ENCODE measurements at regions not wholly inside any gene's neighbourhood (a gene's known extent, or its start where the extent isn't known, plus 50 kb on each side); places are given as distances from the start of the nearest gene placed in this dataset.
A peak's percentile ranks its signal among the peaks of the same experiment; 100 is the strongest.

DNA sequence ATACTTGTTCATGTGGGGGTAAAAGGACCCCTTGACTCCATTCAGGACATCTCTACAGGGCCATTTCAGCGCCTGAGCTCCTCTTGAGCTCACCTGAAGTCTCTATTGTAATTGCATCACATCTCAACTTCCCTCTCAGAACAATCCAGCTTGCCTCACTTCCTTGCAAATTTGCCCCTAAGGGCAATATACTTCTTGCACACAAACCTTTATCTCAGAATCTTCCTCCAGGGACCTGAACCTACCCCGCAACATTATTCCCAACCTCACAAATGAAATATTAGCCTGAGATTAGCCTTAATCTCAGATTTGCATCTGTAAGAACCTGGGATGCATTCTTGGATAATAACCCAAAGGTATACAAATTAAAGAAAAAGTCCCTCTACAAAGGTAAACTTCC, 159.2 kb downstream of the DRD1 start:
- no peak for ATAC-seq
- no peak for DNase-seq

DNA sequence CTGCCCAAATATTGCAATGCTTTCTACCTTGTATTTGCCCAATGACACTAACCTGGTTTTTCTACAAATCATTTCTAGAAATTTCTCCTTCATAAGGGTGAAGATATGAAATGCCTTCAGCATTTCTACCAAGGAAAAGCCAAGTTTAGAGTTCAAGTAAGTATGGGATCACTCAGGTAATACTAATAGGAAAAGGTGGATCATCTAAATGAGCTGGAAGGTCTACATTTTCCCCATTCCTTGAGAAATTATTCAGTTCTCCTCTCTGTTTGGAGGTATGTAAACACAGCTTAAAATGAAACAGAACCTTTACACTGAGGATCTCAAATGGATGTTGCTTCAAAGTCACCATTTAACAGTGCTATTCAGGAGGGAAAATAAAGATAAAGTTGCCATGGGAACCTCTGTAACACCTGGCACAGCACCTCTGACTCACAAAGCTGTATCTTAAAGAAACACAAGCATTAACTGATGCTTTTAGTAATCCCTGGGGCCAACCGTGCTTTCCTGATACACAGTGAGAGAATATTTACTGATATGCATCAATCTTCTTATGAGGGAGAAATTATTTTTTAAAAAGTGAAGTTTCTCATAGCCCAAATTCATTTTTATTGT, 161.3 kb downstream of the DRD1 start:
- DNase-seq (no peak), ATAC-seq (no peak)

DNA sequence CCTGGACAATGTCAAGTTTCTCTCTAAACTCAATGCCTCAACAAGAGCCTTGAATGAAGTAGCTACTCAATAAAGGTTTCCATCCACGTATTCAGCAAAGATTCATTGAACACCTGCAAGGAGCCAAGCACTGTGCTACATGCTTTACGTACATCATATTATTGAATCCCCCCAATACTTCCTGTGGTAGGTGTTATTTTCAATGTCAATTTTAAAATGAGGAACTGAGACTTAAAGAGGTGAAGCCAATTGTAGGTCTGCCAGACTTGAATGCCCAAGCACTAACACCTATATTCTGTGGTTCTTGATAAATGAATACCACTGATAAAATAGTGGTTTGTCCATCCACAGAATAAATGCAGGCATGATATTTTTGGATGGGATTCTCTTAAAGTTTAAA, 162.3 kb downstream of the DRD1 start:
- no peak for DNase-seq
- no peak for ATAC-seq

DNA sequence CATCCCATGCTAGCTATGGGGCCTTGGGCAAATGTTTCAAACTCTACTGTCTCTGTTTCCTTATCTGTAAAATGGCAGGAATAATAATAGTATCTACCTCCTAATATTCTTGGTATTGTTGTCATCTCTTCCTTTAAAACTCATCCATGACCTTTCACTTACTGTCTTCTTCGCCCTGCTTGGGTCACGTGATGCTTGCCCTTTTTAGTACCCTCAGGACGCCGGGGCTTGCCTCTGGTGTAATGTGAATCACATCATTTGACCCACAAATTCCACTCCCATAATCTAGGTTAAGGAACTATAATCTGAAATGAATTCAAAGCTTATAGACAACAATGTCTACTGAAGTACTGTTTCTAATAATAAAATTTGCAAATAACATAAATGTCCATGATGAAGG, 162.7 kb downstream of the DRD1 start:
- DNase-seq: no peak
- ATAC-seq: no peak

DNA sequence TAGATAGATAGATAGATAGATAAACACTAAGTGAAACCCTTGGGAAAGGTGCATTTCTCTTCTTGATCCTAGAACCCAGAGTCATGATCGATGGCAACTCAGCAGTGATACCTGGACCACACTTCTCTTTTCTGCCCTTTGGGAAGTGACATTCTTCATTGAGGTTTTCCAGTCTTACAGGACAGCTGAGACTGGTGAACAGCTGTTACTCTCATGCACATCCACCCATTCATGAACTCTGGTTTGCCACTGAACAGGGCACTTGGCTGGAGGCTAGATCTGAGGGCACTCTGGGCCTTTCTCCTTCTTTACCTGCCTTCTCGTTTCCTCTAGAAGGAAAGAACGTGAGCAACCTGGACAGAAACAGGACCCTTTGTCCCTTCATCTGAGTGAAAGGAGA, 164.5 kb downstream of the DRD1 start:
- ATAC-seq (no peak), DNase-seq (no peak)

DNA sequence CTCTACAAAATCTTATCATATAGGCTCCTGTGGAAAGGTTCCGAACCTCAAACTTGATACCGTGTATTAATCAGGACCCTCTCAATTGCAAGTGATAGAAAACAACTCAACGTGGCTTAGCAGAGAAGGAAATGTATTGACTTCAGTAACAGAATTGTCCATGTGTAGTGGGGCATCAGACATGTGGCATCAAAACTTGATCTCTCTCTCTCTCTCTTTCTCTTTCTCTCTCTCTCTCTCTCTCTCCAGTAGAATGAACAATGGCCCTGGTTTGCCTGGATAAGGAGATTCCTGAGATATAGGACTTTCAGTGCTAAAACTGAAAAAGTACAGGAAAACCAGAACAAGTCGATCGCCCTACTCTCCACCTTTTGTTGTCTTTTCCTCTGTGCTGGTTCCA, 168.2 kb downstream of the DRD1 start:
- DNase-seq: no peak
- no peak for ATAC-seq

GRCh38 chr5:175275097-175275496, 168.9 kb downstream of the DRD1 start:
- no peak for DNase-seq
- no peak for ATAC-seq

DNA sequence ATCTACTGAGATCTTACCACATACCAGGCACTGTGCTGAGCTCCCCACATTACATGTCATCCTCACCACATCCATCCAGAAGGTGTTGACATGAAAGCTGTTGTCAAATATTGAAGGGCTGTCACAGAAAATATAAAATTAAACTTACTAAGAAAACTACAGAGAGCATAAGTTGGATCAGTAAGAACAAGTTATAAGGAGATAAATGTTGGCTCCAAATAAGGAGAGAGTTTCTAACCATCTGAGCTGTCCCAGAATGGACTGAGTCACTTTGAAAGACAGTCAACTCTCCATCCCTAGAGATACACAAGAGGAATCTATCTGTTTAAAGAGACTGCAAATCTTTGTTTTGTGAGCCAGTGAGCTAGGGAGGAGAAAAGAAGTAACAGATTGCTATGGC, 169.8 kb downstream of the DRD1 start:
- ATAC-seq: no peak
- no peak for DNase-seq

GRCh38 chr5:175264406-175264805, 179.6 kb downstream of the DRD1 start:
- ATAC-seq (no peak), DNase-seq (no peak)

GRCh38 chr5:175263776-175264175, 180.2 kb downstream of the DRD1 start:
- ATAC-seq: no peak
- no peak for DNase-seq

- ATAC-seq (no peak), DNase-seq (no peak)
These were observed 182.5 kb downstream of the DRD1 start for GRCh38 chr5:175261526-175261925.

- DNase-seq: no peak
These were observed 182.9 kb downstream of the DRD1 start for GRCh38 chr5:175261037-175261436.

DNA sequence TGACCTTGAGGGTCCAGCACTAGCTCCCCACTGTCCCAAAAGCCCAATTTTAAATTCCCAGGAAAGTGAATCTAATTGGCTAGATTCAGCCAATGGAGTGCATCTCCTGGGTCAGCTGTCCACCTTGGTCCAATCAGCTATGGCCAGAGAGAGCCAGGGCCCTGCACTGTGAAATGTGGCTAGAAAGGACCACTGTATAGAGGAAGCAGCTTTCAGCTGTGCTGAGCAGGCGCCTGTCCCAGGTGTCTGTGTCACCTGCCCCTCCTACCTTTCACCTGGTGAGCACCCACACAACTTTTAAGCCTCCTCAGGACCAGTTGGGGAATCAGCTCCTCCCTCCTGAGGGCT, 186.2 kb downstream of the DRD1 start:
- DNase-seq: no peak

More at GRCh38 chr5:175261037-175261436, 182.9 kb downstream of the DRD1 start:
- ATAC-seq: no peak

DNA sequence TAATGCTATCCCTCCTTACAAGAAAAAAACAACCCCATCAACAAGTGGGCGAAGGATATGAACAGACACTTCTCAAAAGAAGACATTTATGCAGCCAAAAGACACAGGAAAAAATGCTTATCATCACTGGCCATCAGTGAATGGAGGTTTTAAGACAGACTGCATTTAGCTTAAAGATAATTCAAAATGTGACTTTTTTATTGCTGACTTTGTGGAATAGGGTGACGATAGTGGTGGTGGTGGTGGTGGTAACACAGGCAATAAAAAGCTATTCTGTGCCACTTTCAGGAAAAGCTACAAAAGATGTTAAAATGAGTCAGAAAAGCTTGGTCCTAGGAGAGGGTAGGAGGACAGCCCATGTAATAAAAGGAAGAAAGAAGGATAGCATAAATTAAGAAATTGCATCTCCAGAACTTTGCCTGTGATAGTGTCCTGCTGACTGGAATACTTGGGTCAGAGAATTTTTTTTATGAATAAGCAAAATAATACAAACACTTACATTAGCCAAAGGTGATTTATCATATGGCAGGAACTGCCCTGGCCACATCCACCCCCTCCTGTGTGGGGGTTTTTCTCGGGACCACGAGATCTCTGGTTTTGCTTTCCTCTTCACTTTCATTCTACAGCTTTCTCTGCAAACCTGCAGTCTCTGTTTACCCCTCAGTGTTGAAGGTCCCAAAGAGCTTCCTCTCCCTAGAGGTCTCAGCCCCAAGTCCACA, 186.7 kb downstream of the DRD1 start:
- no peak for ATAC-seq
- no peak for DNase-seq

More for the DNA sequence above, 186.2 kb downstream of the DRD1 start:
- ATAC-seq: no peak

- DNase-seq (no peak), ATAC-seq (no peak)
These were observed 189.8 kb downstream of the DRD1 start for GRCh38 chr5:175254155-175254554.

DNA sequence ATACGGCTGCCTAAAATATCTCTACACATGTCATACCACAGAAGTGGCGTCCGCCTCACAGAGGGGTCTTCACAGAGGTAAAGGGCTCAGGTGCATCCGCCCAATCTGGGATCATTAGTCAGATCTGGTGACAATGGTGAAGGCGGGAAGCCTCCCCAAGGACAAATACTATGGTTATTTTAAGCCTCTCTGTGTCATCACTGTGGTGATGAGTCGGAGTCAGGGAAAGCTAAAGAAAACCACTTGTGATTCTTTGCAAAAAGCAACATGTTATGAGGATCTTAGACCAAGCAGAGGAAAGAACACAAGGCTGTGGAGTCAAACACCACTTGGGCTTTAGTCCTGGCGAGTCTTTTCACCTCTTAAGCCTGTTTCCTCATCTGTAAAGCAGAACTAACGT, 190.4 kb downstream of the DRD1 start:
- ATAC-seq (peak; percentile 50), DNase-seq (no peak)

- ATAC-seq (no peak), DNase-seq (no peak)
These were observed 191.7 kb downstream of the DRD1 start for GRCh38 chr5:175252234-175252805.

DNA sequence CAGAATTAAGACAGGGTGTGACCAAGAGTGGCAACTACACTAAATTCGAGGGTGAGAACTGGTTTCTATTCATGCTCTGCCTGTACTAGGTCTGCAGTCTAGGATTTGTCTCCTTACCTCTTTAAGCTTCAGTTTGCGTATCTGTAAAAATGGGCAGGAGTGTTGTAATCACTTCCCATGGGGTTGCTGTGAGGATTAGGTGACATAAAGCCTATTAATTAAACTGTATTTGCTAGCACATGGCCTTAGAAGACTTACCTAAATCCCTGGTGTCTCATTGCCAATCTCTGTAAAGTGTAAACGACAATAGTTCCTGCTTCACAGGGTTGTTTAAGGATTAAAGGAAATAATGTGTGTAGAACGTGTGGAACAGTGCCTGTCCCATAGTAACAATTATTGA, 193.6 kb downstream of the DRD1 start:
- ATAC-seq: no peak
- DNase-seq: no peak

DNA sequence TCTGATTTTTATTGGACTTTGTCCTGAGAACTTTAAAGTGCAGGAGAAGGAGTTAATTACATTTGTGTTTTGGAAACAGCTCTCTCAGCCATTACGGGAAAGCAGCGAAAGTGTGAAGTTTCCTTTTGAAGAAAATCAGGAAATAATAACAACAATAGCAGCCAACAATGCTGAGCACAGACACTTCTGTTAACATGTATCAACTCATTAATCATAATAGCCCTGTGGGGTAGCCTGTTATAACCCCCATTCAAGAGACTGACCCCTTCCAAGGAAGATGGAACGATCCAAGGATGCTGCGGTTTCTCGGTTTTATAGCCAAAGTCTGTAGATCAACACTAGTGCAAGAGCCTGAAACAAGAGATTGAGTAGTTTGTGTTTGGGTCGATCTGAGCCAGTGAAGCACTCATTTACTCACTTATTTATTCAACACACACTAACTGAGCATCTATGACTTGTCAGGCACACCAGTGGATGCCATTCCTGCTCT, 195.5 kb downstream of the DRD1 start:
- no peak for ATAC-seq
- DNase-seq: no peak

DNA sequence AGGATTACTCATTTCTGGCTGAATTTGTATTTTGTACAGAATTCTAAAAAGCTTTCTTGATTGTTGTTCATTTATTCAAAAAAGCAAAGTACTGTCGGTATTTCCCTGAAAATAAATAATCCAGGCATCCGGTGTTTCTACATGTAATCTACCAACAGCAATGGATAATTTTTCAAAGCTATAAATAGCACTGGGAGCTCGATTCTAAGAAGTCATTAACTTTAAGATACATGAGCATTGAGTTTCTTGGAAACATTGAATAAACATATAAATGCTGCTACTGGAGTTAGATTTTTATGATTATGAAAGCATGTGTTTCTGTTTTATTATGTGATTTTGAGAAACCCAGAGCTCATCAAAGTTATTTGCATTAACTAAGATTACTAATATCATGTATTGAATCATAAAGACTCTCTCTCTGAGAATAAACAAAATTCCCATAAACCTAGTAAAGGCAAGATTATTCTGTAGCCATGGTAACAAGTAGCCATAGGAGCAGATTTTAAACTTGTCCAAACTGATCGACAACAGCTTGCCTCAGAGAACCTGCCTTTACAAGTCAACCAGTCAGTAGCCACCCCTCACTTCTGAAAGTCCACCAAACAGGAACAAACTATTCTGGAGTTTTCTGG, 197.0 kb downstream of the DRD1 start:
- DNase-seq (no peak), ATAC-seq (no peak)

DNA sequence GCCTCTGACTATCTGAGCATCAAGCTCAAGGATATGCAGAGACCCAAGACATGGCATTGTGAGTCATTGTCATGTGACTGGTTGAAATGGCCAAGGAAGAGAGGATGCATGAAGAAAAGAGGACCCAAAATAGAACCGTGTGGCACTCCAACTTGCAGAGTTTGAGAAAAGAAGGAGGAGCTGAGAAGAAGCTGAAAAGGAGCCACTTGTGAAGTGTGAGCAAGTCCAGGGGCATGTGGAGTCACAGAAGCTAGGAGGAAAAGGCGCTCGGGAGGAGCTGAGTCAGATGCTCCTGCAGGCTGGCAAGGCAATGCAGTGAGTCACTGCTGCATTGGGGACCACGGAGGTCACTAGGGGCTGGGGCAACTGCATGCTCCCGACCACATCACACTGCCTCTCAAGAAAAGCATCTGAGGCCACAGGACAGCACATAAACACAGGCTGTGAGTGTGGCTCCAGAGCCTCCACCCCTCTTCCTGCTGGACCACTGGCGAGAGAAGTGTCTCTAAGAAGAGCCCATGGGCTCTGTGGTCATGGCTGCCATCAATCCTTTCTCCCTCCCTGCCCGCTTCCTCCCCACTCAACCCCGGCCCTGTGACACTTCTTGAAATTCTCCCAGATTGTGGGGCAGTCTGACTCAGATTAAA, 197.6 kb downstream of the DRD1 start:
- DNase-seq (peak; percentile 58), ATAC-seq (peak; percentile 93)

DNA sequence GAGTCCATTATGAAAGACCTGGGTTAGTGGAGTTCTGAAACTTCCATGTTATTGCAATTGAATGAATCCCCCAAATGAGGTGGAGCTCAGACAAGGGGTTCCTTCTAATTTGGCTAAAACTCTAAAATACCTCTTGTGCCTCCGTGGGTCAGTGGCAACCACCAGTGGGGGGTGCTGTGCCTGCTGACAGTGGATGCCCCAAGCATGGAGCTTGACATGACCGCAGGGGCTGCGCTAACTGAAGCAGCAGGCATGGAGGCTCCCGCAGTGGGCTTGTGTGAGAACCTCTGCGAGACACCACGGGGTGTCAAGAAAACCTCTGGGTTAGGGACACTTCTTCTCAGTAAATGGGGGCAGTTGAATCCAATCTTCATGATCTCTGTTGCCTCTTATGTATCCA, 200.5 kb downstream of the DRD1 start:
- no peak for DNase-seq
- ATAC-seq: no peak

DNA sequence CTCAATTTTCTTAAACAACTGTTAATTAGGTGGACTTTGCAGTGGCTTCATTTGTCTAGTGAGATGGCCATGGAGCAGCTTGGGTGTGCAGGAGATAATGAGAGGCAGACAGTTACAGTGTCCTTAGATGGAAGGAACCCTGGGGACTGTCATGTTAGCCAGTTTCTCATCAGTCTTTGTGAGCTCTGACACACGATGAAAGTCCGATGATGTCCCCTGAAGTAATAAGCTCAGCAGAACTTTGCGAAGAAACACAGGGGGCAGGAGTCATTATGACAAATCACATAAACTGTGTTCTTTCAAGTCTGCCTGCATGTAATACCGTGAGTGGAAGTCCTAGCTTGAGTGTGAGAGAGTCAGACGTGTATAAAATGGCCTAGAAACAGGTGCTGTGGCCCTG, 201.8 kb downstream of the DRD1 start:
- no peak for ATAC-seq

More for the DNA sequence above, 201.8 kb downstream of the DRD1 start:
- DNase-seq: no peak

Measured in stimulated activated naive CD8-positive, alpha-beta T cell treated with anti-CD3 and anti-CD28 coated beads, Interleukin-15, Interleukin-2, amounts not matched to agents 100 U/mL and 50 U/mL, for 24 hours (primary cell).